Stimulated activated CD8-positive, alpha-beta memory T cell treated with anti-CD3 and anti-CD28 coated beads, Interleukin-7, amount 100 ng/mL, for 24 hours (primary cell): ENCODE measurements at regions not wholly inside any gene's neighbourhood (a gene's known extent, or its start where the extent isn't known, plus 50 kb on each side); places are given as distances from the start of the nearest gene placed in this dataset.
"Not testable (repeated sequence)": the region's sequence is repeated elsewhere in the genome, so short reads cannot be mapped to it uniquely, and the experiment has no call there.

Experiments used
- DNase-seq: peaks from one replicate; pipeline ENCODE4 v3.0.0-alpha.2; 2020; ENCODE audit warnings: low read depth

DNA sequence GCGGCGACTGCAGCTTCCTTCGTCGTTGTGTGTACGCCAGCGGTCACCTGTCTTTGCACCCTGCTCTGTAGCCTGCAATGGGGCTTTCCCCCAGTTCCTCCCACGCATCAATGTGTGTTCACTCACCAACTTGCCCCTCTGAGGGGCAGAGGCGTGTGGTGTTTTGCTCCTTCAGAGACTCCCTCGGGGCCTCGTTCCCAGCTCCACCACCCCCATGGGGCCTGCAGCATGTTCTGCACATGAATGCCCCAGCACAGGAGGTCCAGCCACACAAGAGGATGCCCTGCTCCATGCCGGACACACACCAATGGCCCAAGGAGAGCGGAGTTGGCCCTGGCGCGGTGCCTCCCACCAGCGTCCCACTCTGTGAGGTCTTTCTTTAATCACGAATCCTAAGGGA is 196.8 kb downstream of the BANP start:
- DNase-seq: not testable (repeated sequence)

DNA sequence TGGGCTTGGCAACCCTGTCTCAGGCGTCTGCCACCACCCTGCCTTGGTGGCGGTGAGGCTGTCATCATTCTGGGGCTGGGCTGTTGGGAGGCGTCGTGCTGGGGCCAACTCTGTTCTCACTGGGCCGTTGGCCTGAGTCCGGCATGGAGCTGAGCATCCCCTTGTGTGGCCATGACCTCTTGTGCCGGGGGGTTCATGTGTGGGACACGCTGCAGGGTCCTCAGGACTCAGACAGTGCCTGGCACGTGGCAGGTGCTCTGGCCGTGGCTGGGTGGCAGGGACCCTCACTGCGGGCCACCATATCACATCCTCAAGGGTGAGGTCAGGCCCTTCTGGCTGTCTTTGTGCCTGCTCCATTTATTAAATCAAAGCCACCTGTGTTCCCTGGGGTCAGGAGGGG is 197.4 kb downstream of the BANP start:
- not testable (repeated sequence) for DNase-seq

DNA sequence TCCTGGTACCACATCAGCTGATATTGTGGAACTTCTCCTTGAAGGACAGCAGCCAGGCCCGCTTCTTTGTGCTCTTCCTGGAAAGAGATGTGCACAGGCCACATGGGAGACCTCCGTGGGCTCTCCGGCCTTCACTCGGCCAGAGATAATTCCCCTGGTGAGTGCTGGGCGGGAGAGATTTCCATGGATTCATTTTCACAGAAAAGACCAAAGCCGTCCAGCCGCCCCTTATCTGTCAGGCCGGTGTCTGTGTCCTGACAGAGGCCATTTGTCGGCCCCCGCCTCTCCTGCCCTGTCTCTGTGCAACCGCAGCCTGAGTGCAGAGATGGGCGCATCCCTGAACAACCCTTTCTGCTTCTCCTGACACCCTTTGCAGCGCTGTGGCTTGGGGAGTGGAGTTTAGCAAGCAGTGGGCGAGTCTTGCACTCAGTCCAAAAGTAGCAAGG is 197.9 kb downstream of the BANP start:
- not testable (repeated sequence) for DNase-seq

DNA sequence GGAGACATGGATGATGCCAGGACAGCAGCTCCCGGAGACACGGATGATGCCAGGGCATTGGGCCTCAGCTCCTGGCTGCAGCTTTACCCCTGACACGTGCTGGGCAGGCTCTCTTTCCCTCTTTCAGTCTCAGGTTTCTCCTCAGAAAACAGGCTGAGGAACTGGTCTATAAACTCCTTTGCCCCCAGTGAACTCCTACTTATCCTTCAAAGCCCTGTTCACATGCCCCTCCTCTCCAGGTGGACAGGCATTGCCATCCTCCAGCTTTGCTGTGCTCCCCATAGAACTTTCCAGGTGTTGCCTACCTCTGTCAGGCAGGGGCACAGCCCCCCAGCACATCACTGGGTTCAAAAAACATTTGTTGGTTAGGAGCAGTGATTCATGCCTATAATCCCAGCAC is 198.4 kb downstream of the BANP start:
- DNase-seq: not testable (repeated sequence)

DNA sequence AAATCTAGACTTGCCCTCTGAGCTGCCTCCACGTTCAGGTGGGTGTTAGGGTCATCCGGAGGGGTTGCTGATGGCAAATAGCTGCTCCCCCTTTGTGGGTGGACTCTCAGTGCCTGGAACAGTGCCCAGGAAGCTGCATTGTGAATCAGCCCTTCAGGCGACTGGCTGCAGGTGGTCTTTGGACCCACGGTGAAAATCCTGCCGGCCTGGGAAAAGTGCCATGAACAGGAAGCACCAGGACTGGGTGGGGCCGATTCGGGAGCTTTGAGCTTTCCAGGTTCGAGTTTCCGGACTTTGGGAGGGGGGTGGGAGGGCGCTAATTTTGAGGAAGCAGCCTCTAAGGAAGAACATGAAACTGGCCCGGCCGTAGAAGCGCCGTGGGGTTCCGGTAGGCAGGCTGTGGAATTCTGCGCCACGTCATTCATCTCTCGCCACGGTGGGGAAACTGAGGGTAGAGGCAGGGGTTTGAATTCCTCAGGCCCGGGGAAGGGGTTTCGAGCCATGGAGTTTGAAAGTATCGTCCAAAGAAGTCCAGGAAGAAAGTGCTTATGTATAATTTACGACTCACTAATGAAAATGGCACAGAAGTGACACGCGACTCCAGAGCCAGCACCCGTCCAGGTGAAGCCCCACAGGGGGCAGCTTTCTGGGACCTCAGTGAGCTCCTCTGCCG is 199.4 kb downstream of the BANP start:
- not testable (repeated sequence) for DNase-seq

DNA sequence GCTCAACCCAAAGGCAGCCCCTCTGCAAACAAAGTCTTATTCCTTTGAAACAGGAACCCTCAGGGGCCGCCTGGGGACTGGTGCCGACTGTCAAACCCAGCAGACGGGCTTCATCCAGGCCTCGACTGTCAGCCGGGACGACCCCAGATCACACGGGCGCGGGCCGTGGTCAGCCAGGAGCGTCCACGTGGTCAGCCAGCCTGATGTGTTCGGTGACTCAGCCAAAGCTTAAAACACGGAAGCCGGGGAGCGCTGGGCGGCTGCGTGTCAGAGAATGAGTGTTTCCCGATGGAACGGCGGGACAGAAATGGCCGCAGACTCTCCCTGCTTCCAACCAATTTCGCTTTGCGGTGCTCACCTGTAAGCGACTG is 199.9 kb downstream of the BANP start:
- DNase-seq: not testable (repeated sequence)

DNA sequence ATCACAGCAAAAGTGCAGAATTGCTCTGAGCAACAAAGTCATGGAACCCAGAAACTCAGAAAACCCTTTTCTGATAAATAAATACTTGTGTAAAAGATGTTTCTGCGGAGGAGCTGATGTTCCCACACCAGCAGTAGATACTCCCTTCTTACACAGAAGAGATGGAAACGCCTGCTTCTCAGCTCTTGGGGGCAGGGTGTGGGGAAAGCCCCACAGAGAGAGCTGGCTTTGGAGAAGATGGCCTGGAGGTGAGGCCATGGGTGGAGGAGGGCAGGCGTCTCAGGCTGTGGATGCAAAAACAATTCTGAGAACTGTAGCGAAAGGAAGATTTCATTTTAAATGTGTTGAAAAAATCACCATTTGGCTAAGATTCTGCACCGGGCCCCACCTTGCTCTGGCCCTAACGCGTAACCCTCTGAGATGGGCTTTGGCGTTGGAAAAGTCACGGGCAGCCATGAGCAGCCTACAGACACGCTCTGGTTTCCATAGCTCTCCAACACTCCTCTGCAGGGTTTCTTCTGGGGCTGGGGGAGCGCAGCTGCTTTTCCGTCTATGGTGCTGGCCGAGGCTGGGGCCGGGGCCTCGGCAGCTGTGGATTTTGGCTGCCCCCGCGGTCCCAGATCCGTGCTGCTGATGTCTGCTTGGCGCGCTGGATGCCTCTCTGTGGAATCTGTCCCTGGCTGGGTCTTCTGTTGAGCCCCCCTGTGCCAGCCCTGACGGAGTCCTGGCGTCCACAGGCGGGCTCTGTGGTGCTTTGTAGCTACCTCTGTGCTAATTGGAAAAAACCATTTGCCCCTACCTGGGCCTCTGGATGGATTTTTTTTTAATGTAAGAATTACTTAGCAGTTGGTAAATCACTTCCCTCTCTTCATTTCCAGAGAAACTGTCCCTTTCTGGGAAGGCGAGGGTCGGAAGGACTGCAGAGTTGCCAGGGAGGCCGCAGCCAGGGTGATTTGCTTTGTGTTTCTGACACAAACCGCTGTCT is 200.9 kb downstream of the BANP start:
- not testable (repeated sequence) for DNase-seq

DNA sequence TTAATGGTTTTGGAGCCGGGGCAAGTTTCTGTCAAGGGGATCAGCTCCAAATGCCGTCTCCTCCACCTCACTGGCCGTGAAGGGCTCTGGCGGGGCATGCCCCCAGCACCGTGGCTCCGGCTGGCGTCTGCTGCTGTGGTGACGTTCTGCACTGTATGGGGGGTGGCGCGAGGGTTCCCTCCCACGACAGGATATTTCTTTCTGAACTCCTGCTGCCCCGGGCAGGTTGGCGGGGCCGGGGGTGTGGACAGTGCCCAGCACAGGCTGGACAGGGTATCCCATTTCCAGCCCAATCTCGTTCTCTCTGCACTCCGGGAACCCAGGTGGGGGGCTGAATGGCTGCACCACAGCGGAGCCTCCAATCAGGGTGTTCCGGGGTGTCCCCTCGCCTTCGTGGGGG is 201.6 kb downstream of the BANP start:
- not testable (repeated sequence) for DNase-seq

DNA sequence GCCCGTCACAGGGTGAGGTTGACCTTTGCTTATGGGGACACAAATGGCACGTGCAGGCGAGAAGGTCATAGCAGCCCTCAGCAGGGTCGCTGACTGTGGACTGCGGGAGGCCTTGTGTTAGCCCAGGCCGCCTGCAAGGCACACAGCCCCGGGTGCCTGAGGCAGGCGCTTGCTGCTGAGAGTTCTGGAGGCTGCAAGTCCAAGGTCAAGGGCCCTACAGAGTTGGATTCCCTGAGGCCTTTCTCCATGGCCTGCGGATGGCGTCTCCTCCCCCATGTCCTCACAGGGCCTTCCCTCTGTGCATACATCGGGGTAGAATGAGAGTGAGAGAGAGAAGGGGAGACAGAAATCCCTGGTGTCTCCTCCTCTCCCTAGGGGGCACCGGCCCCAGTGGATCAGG is 202.3 kb downstream of the BANP start:
- not testable (repeated sequence) for DNase-seq

DNA sequence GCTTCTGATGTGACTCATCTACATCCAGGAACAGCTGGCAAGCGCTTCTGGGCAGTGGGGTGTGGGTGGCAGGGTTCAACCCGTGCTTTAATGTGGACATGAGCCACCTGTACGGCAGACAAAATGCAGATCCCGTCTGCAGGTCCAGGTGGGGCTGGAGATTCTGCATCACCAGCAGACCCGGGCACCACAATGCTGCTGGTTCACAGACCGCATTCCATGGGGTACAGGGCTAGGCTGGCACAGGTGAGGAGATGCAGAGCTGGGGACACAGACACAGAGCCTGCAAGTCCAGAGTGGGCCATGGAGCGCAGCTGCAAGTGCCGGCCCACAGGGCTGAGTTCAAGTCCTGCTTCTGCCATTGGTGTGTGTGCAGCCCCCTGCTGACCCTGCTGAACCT is 203.7 kb downstream of the BANP start:
- DNase-seq: not testable (repeated sequence)

DNA sequence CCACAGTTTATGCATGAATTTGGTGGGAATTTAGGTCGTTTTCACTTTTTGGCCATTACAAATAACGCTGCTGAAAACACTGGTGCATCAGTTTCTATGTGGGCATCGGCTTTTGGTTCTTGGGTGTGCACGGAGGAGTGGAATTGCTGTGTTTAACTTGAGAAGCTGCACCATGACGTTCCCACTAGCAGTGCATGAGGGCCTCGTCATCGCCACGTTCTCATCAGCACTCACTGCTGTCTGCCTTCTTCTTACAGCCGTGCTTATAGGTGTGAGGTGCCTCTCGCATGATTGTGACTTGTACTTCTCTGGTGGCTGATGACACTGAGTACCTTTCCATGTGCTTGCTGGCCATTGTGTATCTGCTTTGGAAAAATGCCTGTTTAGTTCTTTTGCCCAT is 204.4 kb downstream of the BANP start:
- not testable (repeated sequence) for DNase-seq

DNA sequence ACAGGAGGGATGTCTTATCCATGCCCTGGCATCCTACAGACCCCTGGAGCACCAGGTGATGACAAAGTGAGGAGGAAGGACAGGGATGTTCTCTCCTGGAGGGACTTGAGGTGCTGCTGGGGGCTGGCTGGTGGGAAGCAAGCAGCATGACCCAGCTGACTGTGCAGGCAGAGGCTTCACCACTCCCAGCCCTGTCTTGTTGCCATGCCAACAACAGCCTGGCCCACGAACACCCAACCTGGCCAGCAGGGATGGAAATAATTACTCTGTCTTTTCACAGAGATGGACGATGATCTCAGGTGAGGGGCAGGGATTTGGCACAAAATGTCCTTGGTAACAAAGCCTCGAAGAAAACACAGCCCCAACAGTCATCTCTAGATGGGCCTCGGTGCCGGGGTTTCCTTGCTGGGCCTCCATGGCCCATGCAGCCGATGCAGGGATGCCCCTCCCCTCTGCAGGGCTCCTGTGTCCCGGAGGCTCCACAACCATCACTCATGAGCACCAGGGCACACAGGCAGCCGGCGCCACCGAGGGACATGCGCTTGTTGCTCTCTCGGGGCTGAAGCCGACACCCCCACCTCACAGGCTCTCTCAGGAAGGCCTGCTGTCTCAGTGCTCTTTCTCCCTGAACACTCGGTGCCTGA is 205.5 kb downstream of the BANP start:
- DNase-seq: not testable (repeated sequence)

DNA sequence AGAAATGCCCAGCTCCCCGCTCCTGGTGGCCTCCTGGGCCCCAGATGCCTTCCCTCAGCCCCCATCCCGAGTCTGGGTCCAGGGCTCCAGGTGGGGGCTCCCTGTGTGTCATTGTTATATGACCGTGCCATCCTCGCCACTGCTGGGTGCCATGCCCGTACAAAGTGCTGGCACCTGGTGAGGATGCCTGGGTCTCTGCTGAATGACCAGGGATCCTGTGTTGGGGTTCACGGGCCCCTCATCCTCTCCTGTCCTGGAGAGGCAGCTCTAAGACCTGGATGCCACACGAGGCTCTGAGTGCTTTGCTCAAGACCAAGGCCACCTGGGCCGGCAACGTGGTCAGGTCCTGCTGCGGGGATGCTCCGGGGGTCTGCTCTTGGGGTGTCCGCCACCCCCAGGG is 206.5 kb downstream of the BANP start:
- not testable (repeated sequence) for DNase-seq

DNA sequence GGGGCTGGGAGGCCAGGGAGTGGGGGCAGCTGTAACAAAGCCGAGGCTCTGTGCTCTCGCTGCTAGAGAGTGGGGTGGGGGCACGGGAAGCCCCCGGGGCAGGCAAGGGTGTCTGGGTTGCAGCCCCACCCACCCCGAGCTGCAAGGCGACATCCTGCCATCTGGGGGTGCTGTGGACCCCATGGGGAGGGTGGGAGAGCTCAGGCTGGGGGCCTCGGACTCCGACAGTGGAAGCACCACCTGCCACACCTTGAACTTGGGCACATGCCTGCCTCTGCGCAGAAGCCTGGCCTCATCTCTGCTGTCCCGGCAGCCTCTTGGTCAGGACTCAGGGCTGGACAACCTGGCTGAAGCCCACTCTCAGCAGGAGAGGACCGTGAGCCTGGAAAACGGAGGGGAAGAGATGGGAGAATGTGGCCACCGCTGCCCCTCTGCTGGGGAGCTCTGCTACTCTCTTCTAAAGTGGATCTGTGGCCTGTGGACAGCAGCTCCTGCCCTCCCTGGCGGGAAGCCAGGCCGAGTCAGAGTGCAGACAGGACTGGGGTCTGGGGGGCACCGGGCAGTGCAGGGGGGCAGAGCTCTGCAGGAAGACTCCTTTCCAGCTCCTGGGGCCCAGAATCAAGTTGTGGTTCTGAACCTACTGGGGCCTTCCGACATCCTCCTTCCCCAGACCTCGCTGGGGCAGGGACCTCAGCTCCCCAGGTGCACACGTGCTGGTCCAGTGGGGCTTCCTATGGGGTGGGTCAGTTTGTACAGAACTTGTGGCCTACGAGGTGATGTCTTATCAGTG is 207.2 kb downstream of the BANP start:
- DNase-seq: not testable (repeated sequence)

DNA sequence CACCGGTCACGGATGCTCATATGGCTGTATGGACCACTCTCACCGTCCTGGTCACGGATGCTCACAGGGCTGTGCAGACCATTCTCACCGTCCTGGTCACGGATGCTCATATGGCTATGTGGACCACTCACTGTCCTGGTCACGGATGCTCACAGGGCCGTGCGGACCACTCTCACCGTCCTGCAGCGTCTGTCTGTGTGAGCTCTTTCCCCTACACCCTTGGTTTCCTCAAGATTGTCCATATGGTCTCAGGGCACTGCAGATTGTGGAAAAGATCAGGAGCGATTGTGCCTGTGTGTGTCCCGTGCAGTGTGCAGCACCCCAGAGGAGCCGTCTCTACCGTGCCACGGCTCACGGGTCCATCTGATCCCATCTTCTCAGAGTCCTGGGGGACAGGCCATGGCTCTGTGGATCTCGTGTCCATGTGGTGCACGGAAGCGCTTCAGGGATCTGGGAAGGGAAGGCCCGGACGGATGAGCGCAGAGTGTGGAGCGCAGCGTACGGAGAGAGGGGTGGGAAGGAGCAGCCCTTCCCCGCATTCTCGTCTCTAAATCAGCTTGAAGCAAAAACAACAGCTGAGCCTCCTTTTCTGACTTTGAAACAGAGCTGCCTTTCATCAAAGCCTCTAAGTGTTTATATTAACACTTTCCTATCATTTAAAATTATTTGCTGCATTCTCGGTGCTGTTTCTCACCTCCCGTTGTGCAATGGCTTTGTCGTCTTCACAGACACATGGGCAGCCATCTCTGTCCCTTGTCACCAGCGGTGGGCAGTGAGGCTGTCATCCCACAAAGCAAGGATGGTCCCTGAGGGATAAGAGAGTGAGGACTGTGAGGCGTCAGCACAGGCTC is 208.0 kb downstream of the BANP start:
- DNase-seq: not testable (repeated sequence)

DNA sequence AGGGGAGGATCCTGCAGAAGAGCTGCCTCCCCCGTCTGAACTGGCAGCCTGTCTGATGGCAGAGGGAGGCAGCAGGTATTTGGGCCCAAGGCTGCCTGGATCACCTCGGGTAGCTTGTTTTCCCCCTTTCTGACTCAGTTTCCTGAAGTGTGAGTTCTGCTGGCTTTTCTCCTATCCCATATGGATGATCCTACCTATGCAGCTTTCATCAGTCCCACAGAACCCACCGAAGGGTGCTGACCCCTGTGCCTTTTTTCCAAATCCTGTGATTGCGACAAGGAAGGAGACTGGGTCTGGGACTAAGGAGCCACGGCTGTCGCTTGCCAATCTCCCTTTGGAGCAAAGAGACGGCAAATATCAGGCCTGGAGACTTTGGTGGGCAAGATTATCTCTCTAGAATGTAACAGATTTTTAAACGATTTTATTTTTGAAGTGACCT is 208.7 kb downstream of the BANP start:
- DNase-seq: not testable (repeated sequence)

DNA sequence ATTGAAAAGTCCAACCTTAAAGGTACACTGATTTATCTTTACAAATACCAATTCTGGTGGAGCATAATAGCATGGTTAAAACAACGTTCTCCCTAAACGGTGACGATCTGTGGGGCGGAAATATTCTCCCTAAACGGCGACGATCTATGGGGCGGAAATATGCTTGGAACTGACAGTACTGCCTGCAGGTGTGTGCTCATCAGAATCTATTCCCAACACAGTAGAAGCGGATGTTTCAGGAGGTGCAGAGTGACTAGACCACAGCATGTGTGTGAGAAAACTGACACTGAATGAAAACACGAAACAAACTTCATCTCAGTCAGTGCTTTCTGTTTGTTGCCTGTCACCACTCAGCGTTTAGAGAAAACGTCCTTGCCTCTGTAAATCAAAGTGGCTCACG is 210.0 kb downstream of the BANP start:
- DNase-seq: not testable (repeated sequence)

DNA sequence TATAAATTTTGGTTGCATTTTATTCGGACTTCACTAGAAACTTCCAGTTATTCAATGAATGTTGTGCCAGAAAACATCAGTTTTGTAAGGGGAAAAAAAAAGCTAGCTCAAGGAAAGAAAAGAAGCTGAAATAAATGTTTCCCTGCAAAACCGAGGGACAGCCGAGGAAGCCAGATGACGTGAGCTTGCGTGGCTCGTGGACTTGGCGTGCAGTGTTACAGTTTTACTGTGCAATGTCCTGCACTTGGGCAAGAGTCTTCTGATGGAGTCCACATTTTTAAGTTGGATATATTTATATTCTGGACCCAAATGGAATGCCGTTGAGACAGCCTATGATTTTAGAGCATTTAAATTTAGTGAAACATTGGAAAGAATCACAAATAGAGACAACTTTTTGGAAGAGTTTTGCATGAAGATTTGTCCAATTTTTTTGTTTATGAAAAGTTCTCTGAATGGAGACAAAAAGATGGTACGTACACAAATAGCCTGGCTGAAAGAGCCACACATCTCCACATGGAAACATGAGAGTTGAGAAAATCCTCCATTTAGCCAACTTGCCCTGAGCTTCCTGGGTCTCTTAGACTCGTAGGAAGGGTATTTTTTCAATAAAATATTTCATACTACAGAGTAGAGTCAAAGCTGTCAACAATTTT is 210.5 kb downstream of the BANP start:
- DNase-seq: not testable (repeated sequence)

DNA sequence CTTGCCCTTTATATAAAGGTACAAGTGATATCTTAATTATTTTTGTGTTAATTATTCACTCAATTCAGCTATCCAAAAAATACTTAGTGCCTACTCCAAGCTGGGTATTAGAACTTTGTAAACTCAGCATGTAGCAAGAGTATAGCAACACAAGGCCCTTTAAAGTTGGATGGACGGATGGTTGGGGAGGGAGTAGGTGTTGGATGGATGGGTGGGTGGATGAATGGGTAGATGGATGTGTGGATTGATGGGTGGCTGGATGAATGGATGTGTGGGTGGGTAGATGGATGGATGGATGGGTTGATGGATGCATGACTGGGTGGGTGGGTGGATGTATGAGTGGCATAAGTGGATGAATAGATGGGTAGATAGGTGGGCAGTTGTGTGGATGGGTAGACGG is 211.5 kb downstream of the BANP start:
- not testable (repeated sequence) for DNase-seq
